MCF 10A (cell line): ENCODE measurements at regions not wholly inside any gene's neighbourhood (a gene's known extent, or its start where the extent isn't known, plus 50 kb on each side); places are given as distances from the start of the nearest gene placed in this dataset.

Experiments used
- BruUV-seq: library from RNA; stranded (reverse); fragments of 400-500 nt; replicated peaks from 2 replicates; lab custom pipeline; 2021; lab: Mats Ljungman, UMichigan
- CTCF ChIA-PET: fragments of 300-600 bp; sonication (Branson Sonifier 250); formaldehyde crosslinking; extraction: SDS; loops from one replicate; lab custom pipeline; 2021; ENCODE audit warnings: antibody characterized with exemption, inconsistent platforms; lab: Yijun Ruan, JAX
- POLR2A ChIA-PET: fragments of 300-600, 350-650 bp; sonication (Branson Sonifier 250); formaldehyde crosslinking; extraction: SDS; loops from one replicate; lab custom pipeline; 2020; ENCODE audit warnings: antibody characterized with exemption, inconsistent platforms; lab: Yijun Ruan, JAX
- DNase-seq: peaks from one replicate; pipeline ENCODE4 v3.0.0-alpha.2; 2018; ENCODE audit not compliant: unreplicated experiment
- H3K27ac Mint-ChIP-seq: one replicate; pipeline ENCODE4 v1.8.0; 2022; ENCODE audit warnings: mild to moderate bottlenecking, low read depth, mixed read lengths; ENCODE audit not compliant: unreplicated experiment
- H3K27me3 Mint-ChIP-seq: one replicate; pipeline ENCODE4 v1.8.0; 2022; ENCODE audit warnings: mixed read lengths; ENCODE audit not compliant: insufficient read depth, unreplicated experiment
- H3K36me3 Mint-ChIP-seq: one replicate; pipeline ENCODE4 v1.8.0; 2022; ENCODE audit warnings: mild to moderate bottlenecking, moderate library complexity, mixed read lengths; ENCODE audit not compliant: insufficient read depth, unreplicated experiment
- H3K4me1 Mint-ChIP-seq: one replicate; pipeline ENCODE4 v1.8.0; 2022; ENCODE audit warnings: mixed read lengths; ENCODE audit not compliant: insufficient read depth, unreplicated experiment
- H3K4me3 Mint-ChIP-seq: one replicate; pipeline ENCODE4 v1.8.0; 2022; ENCODE audit warnings: mild to moderate bottlenecking, moderate library complexity, mixed read lengths; ENCODE audit not compliant: unreplicated experiment
- H3K9me3 Mint-ChIP-seq: one replicate; pipeline ENCODE4 v1.8.0; 2022; ENCODE audit warnings: mixed read lengths; ENCODE audit not compliant: unreplicated experiment
- CTCF ChIP-seq: fragments of 200-600 bp; IDR thresholded peaks from one replicate; pipeline ENCODE4 v1.8.0; 2022; ENCODE audit warnings: antibody characterized with exemption, mild to moderate bottlenecking; ENCODE audit not compliant: unreplicated experiment
- intact Hi-C: fragments of 100-400 bp; cut with micrococcal nuclease; formaldehyde crosslinking; loops from 2 replicates; pipeline ENCODE4 v1.14.1; 2022

GRCh38 chr9:28056006-28056405 is 482.7 kb upstream of the C9orf72 start:
- ChIA-PET CTCF (interaction anchor here (1.4 kb wide), 1 partner anchor 330 kb away, joined by 3 read pairs; no protein-coding TSS in a partner anchor), POLR2A (interaction anchor here (0.8 kb wide), 1 partner anchor 28 kb away, joined by 3 read pairs; no protein-coding TSS in a partner anchor)
- Mint-ChIP-seq H3K27me3 (peaks cover 12% of the 10 kb centered on the region), H3K36me3 (no peaks in the 10 kb centered on the region), H3K27ac (no peak overlapping the region), H3K4me3 (no peak overlapping the region), H3K9me3 (peaks cover 7% of the 10 kb centered on the region), H3K4me1 (no peaks in the 10 kb centered on the region)
- no peak for TF ChIP-seq CTCF
- DNase-seq = no peak
- intact Hi-C loops = no loop called here
- BruUV-seq = no TSS peak

GRCh38 chr9:28056466-28056865 is 483.2 kb upstream of the C9orf72 start:
- no peak for TF ChIP-seq CTCF
- BruUV-seq = no TSS peak
- ChIA-PET CTCF (interaction anchor here (1.4 kb wide), 1 partner anchor 330 kb away, joined by 3 read pairs; no protein-coding TSS in a partner anchor), POLR2A (no interaction called here)
- no peak overlapping the region for H3K27ac Mint-ChIP-seq
- H3K36me3 Mint-ChIP-seq = no peaks in the 10 kb centered on the region
- H3K4me3 Mint-ChIP-seq = no peak overlapping the region
- H3K4me1 Mint-ChIP-seq = no peaks in the 10 kb centered on the region
- no peak for DNase-seq
- intact Hi-C loops = no loop called here
- H3K27me3 Mint-ChIP-seq = peaks cover 12% of the 10 kb centered on the region
- H3K9me3 Mint-ChIP-seq = peaks cover 7% of the 10 kb centered on the region

- H3K9me3 Mint-ChIP-seq = peaks cover 7% of the 10 kb centered on the region
- no peaks in the 10 kb centered on the region for H3K4me1 Mint-ChIP-seq
- no TSS peak for BruUV-seq
- peaks cover 9% of the 10 kb centered on the region for H3K27me3 Mint-ChIP-seq
- intact Hi-C loops = no loop called here
- no peak for TF ChIP-seq CTCF
- POLR2A ChIA-PET = no interaction called here
- H3K4me3 Mint-ChIP-seq = no peak overlapping the region
- no peaks in the 10 kb centered on the region for H3K36me3 Mint-ChIP-seq
- CTCF ChIA-PET = interaction anchor here (0.6 to 1.9 kb wide), 3 partner anchors 13 to 332 kb away, joined by 3 to 7 read pairs (median 3); no protein-coding TSS in a partner anchor
- H3K27ac Mint-ChIP-seq = no peak overlapping the region
- DNase-seq = no peak
These were observed 485.9 kb upstream of the C9orf72 start for GRCh38 chr9:28059192-28059591.

- Mint-ChIP-seq H3K4me1 (no peaks in the 10 kb centered on the region), H3K4me3 (no peak overlapping the region), H3K36me3 (no peaks in the 10 kb centered on the region), H3K27ac (no peak overlapping the region), H3K27me3 (peaks cover 11% of the 10 kb centered on the region), H3K9me3 (no peaks in the 10 kb centered on the region)
- BruUV-seq = no TSS peak
- DNase-seq = no peak
- ChIA-PET CTCF (interaction anchor here (0.5 to 2.3 kb wide), 4 partner anchors 9 to 516 kb away, joined by 4 to 13 read pairs (median 5); no protein-coding TSS in a partner anchor), POLR2A (interaction anchor here (1.4 kb wide), 1 partner anchor 10 kb away, joined by 3 read pairs; no protein-coding TSS in a partner anchor)
- intact Hi-C loops = no loop called here
- TF ChIP-seq CTCF = no peak
These were observed 491.0 kb upstream of the C9orf72 start for GRCh38 chr9:28064241-28064815.
